DOHH2 (cell line): ENCODE measurements at regions not wholly inside any gene's neighbourhood (a gene's known extent, or its start where the extent isn't known, plus 50 kb on each side); places are given as distances from the start of the nearest gene placed in this dataset.

ENCODE experiments used
- CTCF ChIP-seq: fragments of 200-600 bp; sonication (generic); IDR thresholded peaks from one replicate; pipeline ENCODE4 v1.5.1; 2014; ENCODE audit warnings: antibody characterized with exemption, mild to moderate bottlenecking, low read depth, low read length; ENCODE audit not compliant: poor library complexity, severe bottlenecking
- EZH2phosphoT487 ChIP-seq: fragments of 200-600 bp; sonication (generic); IDR thresholded peaks from 2 replicates; pipeline ENCODE4 v1.6.1; 2017; ENCODE audit warnings: borderline replicate concordance, mild to moderate bottlenecking, antibody characterized with exemption, low read length, moderate library complexity, mixed read lengths

DNA sequence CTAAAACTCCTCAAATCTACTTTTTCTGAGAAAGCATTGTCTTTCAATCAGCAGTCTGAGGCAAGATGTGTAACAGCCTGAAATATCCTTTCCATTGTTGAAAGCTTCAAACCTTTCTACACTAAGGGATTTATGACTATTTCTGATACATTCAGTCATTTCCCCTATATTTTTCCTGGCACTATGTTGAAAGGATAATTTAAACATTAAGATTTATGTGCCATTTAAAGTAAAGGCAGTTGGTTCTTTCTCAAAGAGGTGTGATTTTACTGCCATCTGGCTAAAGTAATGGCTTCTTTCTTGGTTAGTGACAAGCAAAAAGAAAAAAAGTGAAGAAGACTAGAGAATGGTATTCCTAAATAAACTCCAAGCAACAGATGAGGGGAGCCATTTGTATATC lies 249.6 kb upstream of the COL8A1 start:
- TF ChIP-seq CTCF (no peak), EZH2phosphoT487 (no peak)
